Immature natural killer cell (primary cell): ENCODE measurements at regions not wholly inside any gene's neighbourhood (a gene's known extent, or its start where the extent isn't known, plus 50 kb on each side); places are given as distances from the start of the nearest gene placed in this dataset.

ENCODE experiments used
- DNase-seq, 3 donors: peaks; one replicate each; pipeline ENCODE4 v3.0.0; 2022; ENCODE audit warnings: mixed read lengths in 1 of 3
- H3K27ac Mint-ChIP-seq, 6 donors: one replicate each; pipeline ENCODE4 v1.8.0; 2020; ENCODE audit warnings: mixed read lengths in 6 of 6, mild to moderate bottlenecking in 5 of 6, inconsistent platforms in 4 of 6, moderate library complexity in 3 of 6
- H3K27me3 Mint-ChIP-seq, 3 donors: one replicate each; pipeline ENCODE4 v1.8.0; 2020 to 2021; ENCODE audit warnings: low read depth in 3 of 3, mild to moderate bottlenecking in 3 of 3, mixed read lengths in 3 of 3, moderate library complexity in 3 of 3, inconsistent platforms in 1 of 3
- H3K36me3 Mint-ChIP-seq, 3 donors: one replicate each; pipeline ENCODE4 v1.8.0; 2020; ENCODE audit warnings: mixed read lengths in 3 of 3, inconsistent platforms in 2 of 3, mild to moderate bottlenecking in 2 of 3
- H3K4me1 Mint-ChIP-seq, 2 donors: one replicate each; pipeline ENCODE4 v1.8.0; 2020; ENCODE audit warnings: inconsistent platforms in 2 of 2, mild to moderate bottlenecking in 2 of 2, mixed read lengths in 2 of 2, moderate library complexity in 1 of 2
- H3K4me3 Mint-ChIP-seq, 5 donors: one replicate each; pipeline ENCODE4 v1.8.0; 2020; ENCODE audit warnings: mild to moderate bottlenecking in 5 of 5, mixed read lengths in 5 of 5, inconsistent platforms in 3 of 5, moderate library complexity in 3 of 5
- H3K9me3 Mint-ChIP-seq, 6 donors: one replicate each; pipeline ENCODE4 v1.8.0; 2020; ENCODE audit warnings: mild to moderate bottlenecking in 6 of 6, mixed read lengths in 6 of 6, inconsistent platforms in 4 of 6, moderate library complexity in 3 of 6

DNA sequence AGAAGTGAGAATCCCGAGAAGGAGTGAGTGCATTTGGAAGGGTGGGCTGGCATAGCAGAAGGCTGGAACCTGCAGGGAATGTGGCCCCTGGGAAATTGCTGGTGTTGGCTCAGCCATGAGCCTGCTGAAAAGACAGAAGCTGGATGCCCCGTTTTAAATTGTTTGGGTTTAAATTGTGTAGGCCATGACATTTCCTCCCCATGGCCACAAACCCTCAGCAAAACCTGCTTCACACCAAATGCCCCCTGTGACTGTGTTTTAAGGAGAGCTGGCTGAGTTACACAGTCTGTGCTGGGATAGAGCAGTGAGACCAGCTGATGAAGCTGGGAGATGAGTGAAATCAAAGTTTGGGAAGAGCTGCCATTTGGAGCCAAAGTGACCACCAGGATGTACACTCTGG lies 216.3 kb upstream of the RGMA start:
- Mint-ChIP-seq H3K9me3 (no peaks in the 10 kb centered on the region), H3K36me3 (no peaks in the 10 kb centered on the region), H3K27me3 (peaks cover 4 to 6% (median 4%) of the 10 kb centered on the region in 3 donors), H3K27ac (no peak overlapping the region), H3K4me1 (no peaks in the 10 kb centered on the region), H3K4me3 (no peak overlapping the region)
- DNase-seq: no peak

DNA sequence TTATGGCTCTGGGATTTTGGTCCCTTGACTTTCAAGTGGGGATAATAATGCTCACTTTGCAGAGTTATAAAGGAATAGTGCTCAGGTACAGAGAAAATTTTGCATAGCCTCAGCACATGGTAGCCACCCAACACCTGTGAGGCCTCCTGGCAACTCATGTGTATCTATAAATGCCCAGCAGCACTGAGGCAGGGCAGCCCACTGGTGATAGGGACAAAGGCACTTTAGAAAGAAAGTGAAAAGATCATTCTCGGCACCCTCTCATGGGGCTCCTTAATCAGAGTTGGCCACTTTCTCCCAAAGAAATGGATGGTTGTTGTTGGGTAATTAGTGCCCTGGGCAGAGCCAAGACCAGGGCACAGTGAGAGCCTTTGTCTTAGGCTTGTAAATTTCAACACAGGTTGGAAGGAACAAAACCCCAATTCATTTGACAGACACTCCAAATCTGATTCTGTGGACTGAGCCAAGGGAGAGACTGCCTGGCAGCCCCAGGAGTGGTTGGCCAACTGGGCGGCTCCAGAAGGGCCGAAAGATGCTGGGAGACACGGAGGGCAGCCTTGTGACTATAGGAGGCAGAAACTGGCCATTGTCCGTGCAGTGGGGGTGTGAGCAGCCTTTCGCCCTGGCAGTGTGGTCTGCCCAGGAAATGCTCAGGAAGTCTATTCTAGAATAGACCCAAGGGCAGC lies 213.2 kb upstream of the RGMA start:
- DNase-seq: no peak
- Mint-ChIP-seq H3K4me3 (no peak overlapping the region), H3K36me3 (no peaks in the 10 kb centered on the region), H3K27ac (no peak overlapping the region), H3K4me1 (no peaks in the 10 kb centered on the region), H3K27me3 (peaks cover 0 to 6% (median 4%) of the 10 kb centered on the region in 3 donors), H3K9me3 (no peaks in the 10 kb centered on the region)

DNA sequence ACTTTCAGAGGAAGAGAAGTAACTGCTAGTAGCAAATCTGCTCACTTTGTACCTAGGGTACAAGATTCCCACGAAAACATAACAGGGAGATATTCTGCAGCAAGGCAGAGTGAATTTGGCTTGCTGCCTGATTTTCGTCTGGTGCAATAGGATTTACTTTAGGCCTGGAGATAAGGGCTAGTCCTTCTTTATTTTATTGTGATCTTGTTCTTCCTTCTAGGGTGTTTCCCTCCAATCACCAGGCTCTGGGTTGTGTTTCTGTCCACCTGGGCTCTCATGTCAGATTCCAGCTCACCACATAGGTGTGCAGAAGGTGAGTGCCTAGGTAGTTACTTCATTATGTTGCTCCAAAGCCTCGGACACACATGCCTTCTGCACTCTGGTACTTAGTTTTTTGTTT lies 211.8 kb upstream of the RGMA start:
- Mint-ChIP-seq H3K27ac (no peak overlapping the region), H3K9me3 (no peaks in the 10 kb centered on the region), H3K36me3 (no peaks in the 10 kb centered on the region), H3K4me3 (no peak overlapping the region), H3K27me3 (peaks cover 0 to 6% (median 4%) of the 10 kb centered on the region in 3 donors), H3K4me1 (no peaks in the 10 kb centered on the region)
- no peak for DNase-seq

DNA sequence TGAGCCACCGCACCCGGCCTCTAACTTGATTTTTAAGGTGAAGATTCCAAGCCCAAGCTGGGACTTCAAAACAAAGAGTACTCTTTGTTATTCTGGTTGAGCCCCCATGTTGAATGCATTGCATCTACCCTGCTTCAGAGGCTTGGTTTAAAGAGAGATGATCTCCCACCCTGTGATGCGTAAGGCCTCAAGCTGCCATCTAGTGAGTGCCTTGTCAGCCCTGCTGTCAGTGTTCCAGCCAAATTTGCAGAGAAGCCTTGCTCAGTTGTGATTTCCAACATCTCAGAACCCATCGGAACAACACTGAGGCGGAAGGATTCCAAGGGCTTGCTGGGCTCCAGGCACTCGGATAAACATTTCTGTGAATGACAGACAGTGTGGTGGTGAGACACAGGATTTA lies 210.7 kb upstream of the RGMA start:
- no peak for DNase-seq
- H3K27me3 Mint-ChIP-seq: peaks cover 0 to 4% (median 4%) of the 10 kb centered on the region in 3 donors

DNA sequence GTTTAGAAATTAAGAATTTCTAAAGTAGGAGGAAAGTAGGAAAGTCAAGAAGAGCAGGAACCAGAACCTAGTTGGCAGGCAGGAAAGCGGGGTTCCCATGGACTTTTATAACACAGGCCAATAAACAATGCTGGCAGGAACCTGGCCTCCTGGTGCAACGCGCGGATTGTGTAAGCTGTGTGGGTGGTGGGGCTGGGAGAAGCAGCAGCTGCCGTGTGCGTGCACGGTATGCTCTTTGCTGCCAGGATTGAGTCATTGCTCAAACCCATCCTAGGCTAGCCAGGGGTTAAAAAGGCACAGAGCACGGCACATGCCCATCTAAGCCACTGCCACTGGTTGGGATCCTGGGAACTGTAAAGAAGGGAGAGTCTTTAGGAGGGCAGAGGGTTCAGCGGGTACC lies 209.9 kb upstream of the RGMA start:
- H3K27me3 Mint-ChIP-seq: peaks cover 0 to 4% (median 4%) of the 10 kb centered on the region in 3 donors
- DNase-seq: no peak
- H3K27ac Mint-ChIP-seq: no peak overlapping the region
- no peaks in the 10 kb centered on the region for H3K36me3 Mint-ChIP-seq
- no peaks in the 10 kb centered on the region for H3K4me1 Mint-ChIP-seq
- H3K4me3 Mint-ChIP-seq: no peak overlapping the region
- H3K9me3 Mint-ChIP-seq: no peaks in the 10 kb centered on the region

More for the DNA sequence above, 210.7 kb upstream of the RGMA start:
- H3K9me3 Mint-ChIP-seq: no peaks in the 10 kb centered on the region
- no peaks in the 10 kb centered on the region for H3K4me1 Mint-ChIP-seq
- no peaks in the 10 kb centered on the region for H3K36me3 Mint-ChIP-seq
- H3K27ac Mint-ChIP-seq: no peak overlapping the region
- no peak overlapping the region for H3K4me3 Mint-ChIP-seq

- Mint-ChIP-seq H3K9me3 (no peaks in the 10 kb centered on the region), H3K36me3 (no peaks in the 10 kb centered on the region), H3K4me1 (no peaks in the 10 kb centered on the region), H3K4me3 (no peak overlapping the region), H3K27me3 (peaks cover 0 to 4% (median 2%) of the 10 kb centered on the region in 3 donors), H3K27ac (no peak overlapping the region)
- no peak for DNase-seq
Observed at GRCh38 chr15:93296759-93297500, 207.9 kb upstream of the RGMA start.

DNA sequence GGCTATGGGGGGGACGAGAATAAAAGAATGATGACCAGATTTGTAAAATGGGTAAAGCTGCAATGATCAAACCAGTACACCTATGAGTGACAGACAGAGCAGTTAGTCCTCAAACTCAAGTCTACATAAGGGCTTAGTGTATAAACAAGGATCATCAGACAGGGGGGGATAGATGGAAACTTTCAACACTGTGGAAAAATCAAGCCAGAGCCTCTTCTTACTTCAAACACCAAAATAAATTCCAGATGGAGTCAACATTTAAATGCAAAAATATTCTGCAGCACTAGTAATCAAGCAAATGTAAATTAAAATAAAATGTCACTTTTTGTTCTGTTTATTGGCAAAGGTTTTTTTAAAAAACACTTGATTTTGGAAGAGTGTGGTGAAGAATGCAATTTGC lies 205.9 kb upstream of the RGMA start:
- H3K36me3 Mint-ChIP-seq: no peaks in the 10 kb centered on the region

GRCh38 chr15:93294066-93294465 lies 205.1 kb upstream of the RGMA start:
- Mint-ChIP-seq H3K27ac (no peak overlapping the region), H3K27me3 (peaks cover 0 to 12% (median 2%) of the 10 kb centered on the region in 3 donors), H3K4me1 (no peaks in the 10 kb centered on the region), H3K9me3 (no peaks in the 10 kb centered on the region), H3K36me3 (no peaks in the 10 kb centered on the region), H3K4me3 (no peak overlapping the region)
- DNase-seq: no peak

More for the DNA sequence above, 205.9 kb upstream of the RGMA start:
- Mint-ChIP-seq H3K4me1 (no peaks in the 10 kb centered on the region), H3K27ac (no peak overlapping the region), H3K4me3 (no peak overlapping the region), H3K9me3 (no peaks in the 10 kb centered on the region), H3K27me3 (peaks cover 0 to 12% (median 2%) of the 10 kb centered on the region in 3 donors)
- no peak for DNase-seq

DNA sequence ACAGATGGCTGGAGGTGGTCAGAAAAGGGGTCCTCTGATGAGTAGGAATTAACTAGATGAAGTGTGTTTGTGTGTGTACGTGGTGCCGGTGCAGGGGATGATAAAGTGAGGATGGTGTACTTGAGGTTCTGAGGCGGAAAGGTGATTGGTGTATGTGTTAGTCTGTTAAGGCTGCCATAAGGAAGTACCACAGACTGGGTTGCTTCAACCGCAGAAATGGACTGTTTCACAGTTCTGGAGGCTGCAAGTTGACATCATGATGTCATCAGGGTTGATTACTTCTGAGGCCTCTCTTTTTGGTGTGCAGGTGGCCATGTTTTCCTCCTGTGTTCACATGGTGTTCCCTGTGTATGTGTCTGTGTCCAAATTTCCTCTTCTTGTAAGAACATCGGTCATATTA lies 202.4 kb upstream of the RGMA start:
- DNase-seq: no peak
- Mint-ChIP-seq H3K27me3 (peaks cover 0 to 15% (median 2%) of the 10 kb centered on the region in 3 donors), H3K9me3 (no peaks in the 10 kb centered on the region), H3K4me1 (no peaks in the 10 kb centered on the region), H3K4me3 (peak overlapping the region in 1 of 5 donors; percentile 12), H3K36me3 (no peaks in the 10 kb centered on the region), H3K27ac (no peak overlapping the region)

DNA sequence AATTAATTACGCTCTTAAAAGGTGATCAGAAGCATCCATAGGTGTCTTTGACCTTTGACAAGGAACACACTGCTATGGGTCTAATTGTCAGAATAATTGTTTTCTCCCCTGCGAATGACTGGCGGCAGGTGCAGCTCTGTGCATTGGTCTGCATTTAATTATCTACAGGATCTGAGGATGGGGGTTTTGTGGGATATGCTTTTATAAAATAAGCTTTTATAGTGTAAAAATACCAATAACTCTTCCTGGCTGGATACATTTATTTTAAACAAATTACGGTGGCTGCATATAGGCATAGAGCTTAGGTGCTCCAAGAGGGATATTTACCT lies 201.6 kb upstream of the RGMA start:
- Mint-ChIP-seq H3K9me3 (no peaks in the 10 kb centered on the region), H3K27me3 (peaks cover 0 to 17% (median 2%) of the 10 kb centered on the region in 3 donors), H3K4me1 (no peaks in the 10 kb centered on the region), H3K27ac (no peak overlapping the region), H3K4me3 (no peak overlapping the region), H3K36me3 (no peaks in the 10 kb centered on the region)
- DNase-seq: no peak

GRCh38 chr15:93289941-93290617 lies 201.1 kb upstream of the RGMA start:
- no peaks in the 10 kb centered on the region for H3K36me3 Mint-ChIP-seq
- no peaks in the 10 kb centered on the region for H3K4me1 Mint-ChIP-seq
- no peak overlapping the region for H3K27ac Mint-ChIP-seq
- DNase-seq: no peak
- peaks cover 0 to 17% (median 2%) of the 10 kb centered on the region in 3 donors for H3K27me3 Mint-ChIP-seq
- no peaks in the 10 kb centered on the region for H3K9me3 Mint-ChIP-seq
- H3K4me3 Mint-ChIP-seq: no peak overlapping the region

- no peaks in the 10 kb centered on the region for H3K36me3 Mint-ChIP-seq
- DNase-seq: no peak
- H3K4me3 Mint-ChIP-seq: no peak overlapping the region
- H3K27me3 Mint-ChIP-seq: peaks cover 3 to 20% (median 4%) of the 10 kb centered on the region in 3 donors
- H3K27ac Mint-ChIP-seq: no peak overlapping the region
- no peaks in the 10 kb centered on the region for H3K4me1 Mint-ChIP-seq
- H3K9me3 Mint-ChIP-seq: no peaks in the 10 kb centered on the region
Observed at GRCh38 chr15:93288728-93289294, 199.8 kb upstream of the RGMA start.

GRCh38 chr15:93286446-93286845 lies 197.4 kb upstream of the RGMA start:
- DNase-seq: no peak
- Mint-ChIP-seq H3K36me3 (no peaks in the 10 kb centered on the region), H3K27ac (no peak overlapping the region), H3K27me3 (peaks cover 3 to 20% (median 7%) of the 10 kb centered on the region in 3 donors), H3K4me1 (no peaks in the 10 kb centered on the region), H3K4me3 (no peak overlapping the region), H3K9me3 (no peaks in the 10 kb centered on the region)

DNA sequence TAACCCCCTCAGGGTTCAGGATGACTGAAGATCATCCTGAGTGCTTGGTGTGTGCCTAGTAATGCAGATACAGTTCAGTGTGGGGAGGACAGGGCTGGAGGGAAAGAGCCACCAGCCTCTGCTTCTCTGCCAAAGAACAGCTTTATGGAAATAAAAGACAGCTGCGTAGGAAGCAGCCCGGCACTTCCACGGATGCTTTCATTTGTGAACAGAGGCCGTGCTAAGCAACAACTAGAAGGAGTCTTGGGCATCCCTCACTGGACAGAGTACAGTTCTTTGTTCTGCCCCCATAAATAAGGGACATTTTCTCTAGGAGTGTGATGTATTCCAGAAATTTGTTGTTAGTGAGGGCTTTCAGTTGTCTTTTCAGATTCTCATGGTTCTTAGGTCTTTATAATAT lies 194.8 kb upstream of the RGMA start:
- H3K4me1 Mint-ChIP-seq: no peaks in the 10 kb centered on the region
- no peaks in the 10 kb centered on the region for H3K9me3 Mint-ChIP-seq
- DNase-seq: no peak
- no peaks in the 10 kb centered on the region for H3K36me3 Mint-ChIP-seq
- H3K4me3 Mint-ChIP-seq: no peak overlapping the region
- no peak overlapping the region for H3K27ac Mint-ChIP-seq
- H3K27me3 Mint-ChIP-seq: peaks cover 5 to 9% (median 5%) of the 10 kb centered on the region in 3 donors
